ENCODE measurements at regions not wholly inside any gene's neighbourhood (a gene's known extent, or its start where the extent isn't known, plus 50 kb on each side); places are given as distances from the start of the nearest gene placed in this dataset.

GRCh38 chr7:86431761-86432160 lies 211.9 kb upstream of the GRM3 start:
- no peak for TF ChIP-seq POLR2A (IDR thresholded peaks at IDR 0.05)
- TF ChIP-seq, protein P1, sequence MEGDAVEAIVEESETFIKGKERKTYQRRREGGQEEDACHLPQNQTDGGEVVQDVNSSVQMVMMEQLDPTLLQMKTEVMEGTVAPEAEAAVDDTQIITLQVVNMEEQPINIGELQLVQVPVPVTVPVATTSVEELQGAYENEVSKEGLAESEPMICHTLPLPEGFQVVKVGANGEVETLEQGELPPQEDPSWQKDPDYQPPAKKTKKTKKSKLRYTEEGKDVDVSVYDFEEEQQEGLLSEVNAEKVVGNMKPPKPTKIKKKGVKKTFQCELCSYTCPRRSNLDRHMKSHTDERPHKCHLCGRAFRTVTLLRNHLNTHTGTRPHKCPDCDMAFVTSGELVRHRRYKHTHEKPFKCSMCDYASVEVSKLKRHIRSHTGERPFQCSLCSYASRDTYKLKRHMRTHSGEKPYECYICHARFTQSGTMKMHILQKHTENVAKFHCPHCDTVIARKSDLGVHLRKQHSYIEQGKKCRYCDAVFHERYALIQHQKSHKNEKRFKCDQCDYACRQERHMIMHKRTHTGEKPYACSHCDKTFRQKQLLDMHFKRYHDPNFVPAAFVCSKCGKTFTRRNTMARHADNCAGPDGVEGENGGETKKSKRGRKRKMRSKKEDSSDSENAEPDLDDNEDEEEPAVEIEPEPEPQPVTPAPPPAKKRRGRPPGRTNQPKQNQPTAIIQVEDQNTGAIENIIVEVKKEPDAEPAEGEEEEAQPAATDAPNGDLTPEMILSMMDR (IDR thresholded peaks at IDR 0.05), result no peak
